ENCODE measurements at regions not wholly inside any gene's neighbourhood (a gene's known extent, or its start where the extent isn't known, plus 50 kb on each side); places are given as distances from the start of the nearest gene placed in this dataset.

DNA sequence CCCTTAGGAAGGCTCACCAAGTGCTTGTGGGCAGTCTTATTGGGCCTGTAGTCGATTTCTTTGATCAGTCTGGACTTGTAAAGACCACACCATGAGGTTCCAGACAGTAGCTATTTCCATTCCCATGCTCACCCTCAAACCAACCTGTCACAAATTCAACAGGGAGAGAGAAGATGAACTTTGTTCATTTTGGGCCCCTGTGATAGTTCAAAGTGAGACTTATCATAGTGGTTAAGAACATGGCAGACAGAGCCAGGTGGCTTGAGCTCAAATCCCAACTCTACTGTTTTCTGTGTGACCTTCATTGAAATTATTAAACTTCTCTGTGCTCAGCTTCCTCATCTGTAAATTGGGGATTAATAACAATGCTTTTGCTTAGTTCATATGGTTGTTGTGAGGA lies 53.9 kb upstream of the CTLA4 start:
- TF ChIP-seq, protein P1, sequence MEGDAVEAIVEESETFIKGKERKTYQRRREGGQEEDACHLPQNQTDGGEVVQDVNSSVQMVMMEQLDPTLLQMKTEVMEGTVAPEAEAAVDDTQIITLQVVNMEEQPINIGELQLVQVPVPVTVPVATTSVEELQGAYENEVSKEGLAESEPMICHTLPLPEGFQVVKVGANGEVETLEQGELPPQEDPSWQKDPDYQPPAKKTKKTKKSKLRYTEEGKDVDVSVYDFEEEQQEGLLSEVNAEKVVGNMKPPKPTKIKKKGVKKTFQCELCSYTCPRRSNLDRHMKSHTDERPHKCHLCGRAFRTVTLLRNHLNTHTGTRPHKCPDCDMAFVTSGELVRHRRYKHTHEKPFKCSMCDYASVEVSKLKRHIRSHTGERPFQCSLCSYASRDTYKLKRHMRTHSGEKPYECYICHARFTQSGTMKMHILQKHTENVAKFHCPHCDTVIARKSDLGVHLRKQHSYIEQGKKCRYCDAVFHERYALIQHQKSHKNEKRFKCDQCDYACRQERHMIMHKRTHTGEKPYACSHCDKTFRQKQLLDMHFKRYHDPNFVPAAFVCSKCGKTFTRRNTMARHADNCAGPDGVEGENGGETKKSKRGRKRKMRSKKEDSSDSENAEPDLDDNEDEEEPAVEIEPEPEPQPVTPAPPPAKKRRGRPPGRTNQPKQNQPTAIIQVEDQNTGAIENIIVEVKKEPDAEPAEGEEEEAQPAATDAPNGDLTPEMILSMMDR (IDR thresholded peaks at IDR 0.05; ENCODE audit: poor library complexity), result no peak
- TF ChIP-seq EZH2 (IDR thresholded peaks at IDR 0.05; ENCODE audit: borderline replicate concordance), result no peak
